B cell (primary cell): ENCODE measurements at regions not wholly inside any gene's neighbourhood (a gene's known extent, or its start where the extent isn't known, plus 50 kb on each side); places are given as distances from the start of the nearest gene placed in this dataset.

ENCODE experiments used
- ATAC-seq: fragments of 200-7000 bp; cut with Tn5 transposase; one replicate; pipeline ENCODE4 v1.10.0; 2021; ENCODE audit warnings: low read depth, mild to moderate bottlenecking, moderate number of reproducible peaks, moderate library complexity
- CTCF ChIA-PET: fragments of 350-600 bp; sonication (Branson Sonifier 250); formaldehyde crosslinking; loops from one replicate; lab custom pipeline; 2021; ENCODE audit warnings: antibody characterized with exemption, inconsistent platforms; lab: Charles Lee
- POLR2A ChIA-PET: fragments of 350-600 bp; sonication (Branson Sonifier 250); formaldehyde crosslinking; loops from one replicate; lab custom pipeline; 2021; ENCODE audit warnings: antibody characterized with exemption; lab: Charles Lee
- DNase-seq: peaks from one replicate; pipeline ENCODE4 v3.0.0; 2013
- H2AFZ ChIP-seq: 2 replicates; pipeline ENCODE4 v1.6.1; 2012; ENCODE audit warnings: mild to moderate bottlenecking, low read depth, low read length; ENCODE audit not compliant: insufficient read depth, poor library complexity, severe bottlenecking
- H3K27ac ChIP-seq, 2 donors: 1 replicate in 1 of 2; 2 replicates in 1 of 2; pipeline ENCODE4 v1.5.1; 2012 to 2013; ENCODE audit warnings: low read length in 2 of 2, mild to moderate bottlenecking in 2 of 2, moderate library complexity in 1 of 2
- H3K27me3 ChIP-seq, 4 experiments: fragments of 200-600 bp in 1 of 4; sonication (generic) in 1 of 4; replicated peaks in 1 of 4; 1 replicate in 2 of 4; 2 replicates in 2 of 4; pipeline versions ENCODE4 v1.6.1 to v1.7.0; 2013 to 2016; ENCODE audit warnings: low read length in 3 of 4, mild to moderate bottlenecking in 2 of 4, mixed read lengths in 1 of 4, moderate library complexity in 1 of 4; ENCODE audit not compliant: insufficient read depth in 4 of 4, control insufficient read depth in 3 of 4; ENCODE audit errors: control extremely low read depth in 1 of 4
- H3K36me3 ChIP-seq, 2 experiments: replicated peaks in 1 of 2; 1 replicate in 1 of 2; 2 replicates in 1 of 2; pipeline versions ENCODE4 v1.6.1 to v1.7.1; 2013; ENCODE audit warnings: low read length in 1 of 2; ENCODE audit not compliant: insufficient read depth in 2 of 2, control insufficient read depth in 1 of 2; ENCODE audit errors: control extremely low read depth in 1 of 2, extremely low read depth in 1 of 2
- H3K4me1 ChIP-seq, 2 donors: fragments of 200-600 bp in 1 of 2; sonication (generic) in 1 of 2; 1 replicate in 1 of 2; 2 replicates in 1 of 2; pipeline versions ENCODE4 v1.5.1 to v1.6.1; 2013 to 2017; ENCODE audit warnings: low read length in 2 of 2; ENCODE audit not compliant: control insufficient read depth in 2 of 2, insufficient read depth in 2 of 2
- H3K4me2 ChIP-seq: replicated peaks from 2 replicates; pipeline ENCODE3; 2012; ENCODE audit warnings: mild to moderate bottlenecking, low read depth, low read length; ENCODE audit not compliant: poor library complexity, severe bottlenecking
- H3K4me3 ChIP-seq, 5 experiments: fragments of 200-600 bp in 1 of 5; sonication (generic) in 1 of 5; 1 replicate in 3 of 5; 2 replicates in 2 of 5; pipeline versions ENCODE4 v1.5.1 to v1.7.0; 2011 to 2016; ENCODE audit warnings: low read length in 4 of 5, mild to moderate bottlenecking in 4 of 5, low read depth in 2 of 5, control low read depth in 1 of 5, moderate library complexity in 1 of 5; ENCODE audit not compliant: insufficient read depth in 1 of 5; ENCODE audit errors: control extremely low read depth in 1 of 5, extremely low read depth in 1 of 5
- H3K79me2 ChIP-seq: fragments of 200-600 bp; sonication (generic); one replicate; pipeline ENCODE4 v1.6.0; 2016; ENCODE audit warnings: low read length; ENCODE audit not compliant: control insufficient read depth, insufficient read depth
- H3K9ac ChIP-seq: fragments of 200-600 bp; sonication (generic); 2 replicates; pipeline ENCODE4 v1.6.1; 2017; ENCODE audit warnings: mild to moderate bottlenecking, low read length, moderate library complexity
- H3K9me3 ChIP-seq, 3 donors: one replicate each; pipeline versions ENCODE4 v1.6.1 to v1.7.1; 2013; ENCODE audit warnings: low read length in 2 of 3; ENCODE audit not compliant: control insufficient read depth in 2 of 3, insufficient read depth in 1 of 3; ENCODE audit errors: control extremely low read depth in 1 of 3
- H4K20me1 ChIP-seq: 2 replicates; pipeline ENCODE4 v1.6.0; 2012; ENCODE audit warnings: mild to moderate bottlenecking, low read length; ENCODE audit not compliant: insufficient read depth, control insufficient read depth, poor library complexity, severe bottlenecking
- H3K27ac Mint-ChIP-seq: one replicate; pipeline ENCODE4 v1.8.0; 2021; ENCODE audit warnings: mixed read lengths
- H3K27me3 Mint-ChIP-seq: one replicate; pipeline ENCODE4 v1.8.0; 2021; ENCODE audit warnings: mixed read lengths
- H3K4me1 Mint-ChIP-seq: one replicate; pipeline ENCODE4 v1.8.0; 2021; ENCODE audit warnings: mixed read lengths
- H3K4me3 Mint-ChIP-seq: one replicate; pipeline ENCODE4 v1.8.0; 2021; ENCODE audit warnings: mixed read lengths
- H3K9me3 Mint-ChIP-seq: one replicate; pipeline ENCODE4 v1.8.0; 2022; ENCODE audit warnings: mixed read lengths; ENCODE audit not compliant: insufficient read depth
- EZH2 ChIP-seq: IDR thresholded peaks from 2 replicates; pipeline ENCODE4 v1.6.1; 2012; ENCODE audit warnings: borderline replicate concordance, low read depth, mild to moderate bottlenecking, moderate library complexity, low read length; ENCODE audit not compliant: insufficient read depth, poor library complexity, severe bottlenecking
- WGBS: methylation state at CpG from one replicate; pipeline ENCODE4 v1.1.5; 2013; ENCODE audit warnings: missing lambda C conversion rate; ENCODE audit not compliant: insufficient coverage; 5-methylcytosine and 5-hydroxymethylcytosine counted together
- intact Hi-C: fragments of 100-400 bp; cut with micrococcal nuclease; formaldehyde crosslinking; loops from one replicate; pipeline ENCODE4 v1.10.0; 2022
- TF ChIP-seq, protein P1 (sequence below): fragments of 200-600 bp; IDR thresholded peaks from one replicate; pipeline ENCODE4 v1.8.0; 2022; ENCODE audit warnings: antibody characterized with exemption, mild to moderate bottlenecking

DNA sequence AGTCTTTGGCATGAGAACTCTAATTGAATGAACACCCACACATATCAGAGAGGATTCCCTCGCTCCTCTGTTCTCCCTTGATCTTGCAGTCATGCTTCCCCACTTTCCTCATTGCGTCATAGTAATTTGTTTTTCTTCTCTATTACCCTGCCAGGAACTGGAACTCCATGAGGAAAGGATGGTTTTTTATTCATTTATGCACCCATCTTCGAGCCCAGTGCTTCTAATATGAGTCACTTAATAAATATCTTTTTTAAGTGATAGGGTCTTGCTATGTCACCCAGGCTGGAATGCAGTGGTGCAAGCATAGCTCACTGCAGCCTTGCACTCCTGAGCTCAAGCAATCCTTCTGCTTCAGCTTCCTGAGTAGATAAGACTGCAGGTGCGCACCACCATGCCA lies 83.5 kb downstream of the OTUD1 start:
- Histone ChIP-seq H3K79me2 (no peaks in the 10 kb centered on the region), H3K27me3 (no peaks in the 10 kb centered on the region), H3K4me3 (no peak overlapping the region), H4K20me1 (no peaks in the 10 kb centered on the region), H3K4me2 (peak overlapping the region; percentile 55), H3K4me1 (peaks cover 17 to 19% of the 10 kb centered on the region in 2 donors), H3K27ac (no peak overlapping the region), H3K36me3 (no peaks in the 10 kb centered on the region), H3K9ac (no peak overlapping the region), H3K9me3 (no peaks in the 10 kb centered on the region), H2AFZ (no peak overlapping the region)
- DNase-seq (no peak), ATAC-seq (no peak)
- H3K4me1 Mint-ChIP-seq, result peaks cover 35% of the 10 kb centered on the region
- no peak overlapping the region for H3K4me3 Mint-ChIP-seq
- no CpG with 5 or more reads among the region's 4 CpGs for WGBS
- peaks cover 4% of the 10 kb centered on the region for H3K27me3 Mint-ChIP-seq
- no peaks in the 10 kb centered on the region for H3K9me3 Mint-ChIP-seq
- H3K27ac Mint-ChIP-seq, result peak overlapping the region; percentile 77
- TF ChIP-seq, protein P1, sequence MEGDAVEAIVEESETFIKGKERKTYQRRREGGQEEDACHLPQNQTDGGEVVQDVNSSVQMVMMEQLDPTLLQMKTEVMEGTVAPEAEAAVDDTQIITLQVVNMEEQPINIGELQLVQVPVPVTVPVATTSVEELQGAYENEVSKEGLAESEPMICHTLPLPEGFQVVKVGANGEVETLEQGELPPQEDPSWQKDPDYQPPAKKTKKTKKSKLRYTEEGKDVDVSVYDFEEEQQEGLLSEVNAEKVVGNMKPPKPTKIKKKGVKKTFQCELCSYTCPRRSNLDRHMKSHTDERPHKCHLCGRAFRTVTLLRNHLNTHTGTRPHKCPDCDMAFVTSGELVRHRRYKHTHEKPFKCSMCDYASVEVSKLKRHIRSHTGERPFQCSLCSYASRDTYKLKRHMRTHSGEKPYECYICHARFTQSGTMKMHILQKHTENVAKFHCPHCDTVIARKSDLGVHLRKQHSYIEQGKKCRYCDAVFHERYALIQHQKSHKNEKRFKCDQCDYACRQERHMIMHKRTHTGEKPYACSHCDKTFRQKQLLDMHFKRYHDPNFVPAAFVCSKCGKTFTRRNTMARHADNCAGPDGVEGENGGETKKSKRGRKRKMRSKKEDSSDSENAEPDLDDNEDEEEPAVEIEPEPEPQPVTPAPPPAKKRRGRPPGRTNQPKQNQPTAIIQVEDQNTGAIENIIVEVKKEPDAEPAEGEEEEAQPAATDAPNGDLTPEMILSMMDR, result no peak
- no peak for TF ChIP-seq EZH2
- ChIA-PET CTCF (interaction anchor here (1.0 to 14.8 kb wide), 5 partner anchors 25 to 365 kb away, joined by 3 to 450 read pairs (median 4); no protein-coding TSS in a partner anchor), POLR2A (no interaction called here)
- intact Hi-C loops, result loop anchor here (5.0 kb wide), 1 partner anchor 80 kb away; no protein-coding TSS in a partner anchor

DNA sequence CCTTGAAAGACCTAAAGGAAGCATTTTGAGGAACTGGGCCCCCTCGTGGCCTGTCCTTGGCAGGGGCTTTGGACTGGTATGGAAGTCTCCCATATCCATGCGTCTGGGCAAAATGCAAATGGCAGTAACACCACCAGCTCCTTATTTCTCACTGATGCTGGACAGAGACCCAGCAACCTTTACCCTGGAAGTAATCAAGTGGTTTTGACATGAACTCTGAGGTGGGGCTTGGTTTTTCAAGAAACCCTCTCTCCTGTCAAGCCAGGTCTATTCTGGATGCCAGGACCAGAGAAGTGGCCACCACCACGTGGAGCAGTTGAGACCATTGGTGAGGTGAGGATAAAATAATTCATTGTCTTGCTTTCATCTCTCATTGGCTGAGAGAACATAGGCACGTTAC lies 84.4 kb downstream of the OTUD1 start:
- Histone ChIP-seq H3K4me3 (no peak overlapping the region), H3K9me3 (no peaks in the 10 kb centered on the region), H3K9ac (no peak overlapping the region), H3K36me3 (no peaks in the 10 kb centered on the region), H3K27me3 (no peaks in the 10 kb centered on the region), H3K4me1 (peaks cover 17 to 19% of the 10 kb centered on the region in 2 donors), H2AFZ (no peak overlapping the region), H3K27ac (no peak overlapping the region), H3K79me2 (no peaks in the 10 kb centered on the region), H3K4me2 (no peak overlapping the region), H4K20me1 (no peaks in the 10 kb centered on the region)
- Mint-ChIP-seq H3K4me1 (peaks cover 35% of the 10 kb centered on the region), H3K27ac (no peak overlapping the region), H3K4me3 (no peak overlapping the region), H3K9me3 (no peaks in the 10 kb centered on the region), H3K27me3 (peaks cover 7% of the 10 kb centered on the region)
- POLR2A ChIA-PET, result no interaction called here
- ATAC-seq, result no peak
- intact Hi-C loops, result loop anchor here (5.0 kb wide), 1 partner anchor 81 kb away; no protein-coding TSS in a partner anchor
- WGBS, result 60% methylated on average over 2 of the region's 4 CpGs
- DNase-seq, result no peak
- CTCF ChIA-PET, result interaction anchor here (14.8 kb wide), 1 partner anchor 207 kb away, joined by 450 read pairs; no protein-coding TSS in a partner anchor
- TF ChIP-seq EZH2, result no peak
- TF ChIP-seq, protein P1, result no peak
